Lower leg skin (tissue), 3 donors: ENCODE measurements at regions not wholly inside any gene's neighbourhood (a gene's known extent, or its start where the extent isn't known, plus 50 kb on each side); places are given as distances from the start of the nearest gene placed in this dataset.

Source experiments
- CTCF ChIP-seq, 3 donors: fragments of 450-650 bp; IDR thresholded peaks; one replicate each; pipeline ENCODE4 v1.5.1; 2016; ENCODE audit warnings: antibody characterized with exemption in 3 of 3, mild to moderate bottlenecking in 3 of 3, moderate library complexity in 2 of 3
- POLR2A ChIP-seq, 2 donors: fragments of 450-650 bp; IDR thresholded peaks; one replicate each; pipeline ENCODE4 v1.6.1; 2016 to 2017; ENCODE audit warnings: antibody characterized with exemption in 2 of 2, mild to moderate bottlenecking in 1 of 2, moderate library complexity in 1 of 2

DNA sequence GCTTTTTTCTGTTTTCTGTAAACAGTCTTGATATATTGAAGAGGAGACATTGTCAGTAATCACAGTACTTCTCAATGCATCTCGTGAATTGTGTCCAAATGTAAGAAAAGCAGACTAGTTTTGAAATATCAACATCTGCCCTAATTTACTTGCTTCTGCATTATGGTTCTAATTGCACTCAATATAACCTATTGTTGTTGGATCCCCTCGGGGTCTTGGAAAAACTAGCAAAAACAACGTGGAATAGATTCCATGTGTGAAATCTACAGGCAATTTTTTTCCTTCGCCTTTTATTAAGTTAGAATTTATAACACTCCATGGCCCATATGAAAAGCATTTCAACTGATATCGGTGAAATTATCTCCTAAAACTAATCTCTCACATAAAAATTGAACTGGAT lies 236.5 kb downstream of the TTLL7 start:
- no peak for TF ChIP-seq CTCF (IDR thresholded peaks at IDR 0.05)
- TF ChIP-seq POLR2A (IDR thresholded peaks at IDR 0.05), result no peak
